SK-N-SH treated with all-trans-retinoic acid at 6 μM for 48 hours (cell line): ENCODE measurements at regions not wholly inside any gene's neighbourhood (a gene's known extent, or its start where the extent isn't known, plus 50 kb on each side); places are given as distances from the start of the nearest gene placed in this dataset.

Source experiments
- ARNTL ChIP-seq: fragments of 450-650 bp; formaldehyde crosslinking; IDR thresholded peaks from 2 replicates; pipeline ENCODE4 v1.5.0; 2020; ENCODE audit warnings: low read depth, mild to moderate bottlenecking, moderate library complexity, borderline replicate concordance
- POU6F1 ChIP-seq: fragments of 250-450 bp; sonication (Bioruptor Pico); IDR thresholded peaks from 2 replicates; pipeline ENCODE4 v1.8.0; 2021; ENCODE audit warnings: low read depth, mild to moderate bottlenecking, moderate library complexity, borderline replicate concordance
- TOX ChIP-seq: fragments of 250-450 bp; sonication (Bioruptor Pico); IDR thresholded peaks from 2 replicates; pipeline ENCODE4 v1.8.0; 2021; ENCODE audit warnings: mild to moderate bottlenecking, moderate library complexity, borderline replicate concordance
- ZFP3 ChIP-seq: fragments of 250-450 bp; sonication (Bioruptor Pico); IDR thresholded peaks from 2 replicates; pipeline ENCODE4 v1.5.0; 2020; ENCODE audit warnings: mild to moderate bottlenecking, moderate library complexity
- ZFP30 ChIP-seq: fragments of 450-650 bp; formaldehyde crosslinking; IDR thresholded peaks from 2 replicates; pipeline ENCODE4 v1.5.0; 2022; ENCODE audit warnings: mild to moderate bottlenecking, moderate library complexity
- ZNF8 ChIP-seq: fragments of 450-650 bp; formaldehyde crosslinking; IDR thresholded peaks from 2 replicates; pipeline ENCODE4 v1.5.0; 2020; ENCODE audit warnings: mild to moderate bottlenecking, moderate library complexity

- no peak for TF ChIP-seq ZFP3 (CRISPR knock-in tag)
- no peak for TF ChIP-seq TOX (CRISPR knock-in tag)
- no peak for TF ChIP-seq POU6F1
- TF ChIP-seq ZNF8: no peak
- TF ChIP-seq ARNTL (CRISPR knock-in tag): no peak
- no peak for TF ChIP-seq ZFP30
Measured at GRCh38 chr5:53211799-53212198, 102.2 kb upstream of the MOCS2 start.
